ENCODE measurements at regions not wholly inside any gene's neighbourhood (a gene's known extent, or its start where the extent isn't known, plus 50 kb on each side); places are given as distances from the start of the nearest gene placed in this dataset.
"Not testable (repeated sequence)": the region's sequence is repeated elsewhere in the genome, so short reads cannot be mapped to it uniquely, and the experiment has no call there.

DNA sequence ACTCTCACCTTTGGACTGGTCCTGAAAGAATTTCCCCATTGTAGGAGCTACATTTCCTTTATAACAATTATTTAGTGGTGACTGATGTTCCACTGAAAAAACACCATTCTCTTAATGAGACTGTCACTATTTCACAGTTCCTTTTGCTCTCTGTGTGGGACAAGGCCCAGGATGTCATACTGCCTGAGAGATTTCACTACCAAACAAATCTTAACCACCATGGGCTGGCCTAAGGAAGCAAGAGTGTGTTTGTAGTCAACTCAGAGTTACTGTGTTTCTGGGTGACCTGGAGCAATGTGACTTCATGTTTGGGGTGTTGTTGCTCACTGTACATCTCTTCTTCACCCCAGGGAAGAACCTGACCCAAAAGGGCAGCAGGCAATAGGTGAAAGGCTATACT is 50.1 kb upstream of the ZNF608 start:
- intact Hi-C loops (cut with micrococcal nuclease): no loop called here

DNA sequence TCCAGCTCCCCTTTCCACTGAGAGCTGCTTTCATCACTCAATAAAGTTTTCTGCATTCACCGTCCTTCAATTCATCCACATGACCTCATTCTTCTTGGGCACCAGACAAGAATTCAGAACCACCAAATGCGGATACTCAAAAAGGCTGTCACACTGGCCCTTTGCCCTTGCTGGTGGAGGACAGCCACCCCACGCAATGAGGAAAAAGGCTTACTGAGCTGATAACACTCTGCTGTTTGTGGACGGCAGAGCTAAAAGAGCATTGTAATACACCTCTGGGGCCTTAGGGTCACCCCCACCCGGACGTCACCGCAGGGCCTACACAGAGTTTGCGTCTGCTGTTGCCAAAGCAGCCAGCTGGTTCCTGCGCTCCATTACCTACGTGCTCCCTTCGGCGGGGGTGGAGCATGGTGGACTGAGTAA is 51.2 kb upstream of the ZNF608 start:
- intact Hi-C loops (cut with micrococcal nuclease): no loop called here

DNA sequence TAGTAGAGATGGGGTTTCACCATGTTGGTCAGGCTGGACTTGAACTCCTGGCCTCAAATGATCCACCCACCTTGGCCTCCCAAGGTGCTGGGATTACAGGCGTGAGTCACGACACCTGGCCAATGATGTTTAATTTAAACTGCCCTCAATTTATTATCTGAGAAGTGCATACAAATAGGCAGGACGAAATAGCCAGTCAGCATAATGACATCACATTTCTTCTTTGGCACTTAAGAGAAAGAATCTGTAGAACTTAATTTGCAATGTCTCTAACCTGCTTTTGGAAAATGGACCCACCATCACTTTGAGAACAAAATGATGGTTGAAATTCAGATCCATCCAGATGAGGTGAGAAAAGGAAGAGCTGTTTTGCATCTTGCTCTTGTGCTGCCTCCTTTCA is 52.5 kb upstream of the ZNF608 start:
- intact Hi-C loops (cut with micrococcal nuclease): no loop called here

DNA sequence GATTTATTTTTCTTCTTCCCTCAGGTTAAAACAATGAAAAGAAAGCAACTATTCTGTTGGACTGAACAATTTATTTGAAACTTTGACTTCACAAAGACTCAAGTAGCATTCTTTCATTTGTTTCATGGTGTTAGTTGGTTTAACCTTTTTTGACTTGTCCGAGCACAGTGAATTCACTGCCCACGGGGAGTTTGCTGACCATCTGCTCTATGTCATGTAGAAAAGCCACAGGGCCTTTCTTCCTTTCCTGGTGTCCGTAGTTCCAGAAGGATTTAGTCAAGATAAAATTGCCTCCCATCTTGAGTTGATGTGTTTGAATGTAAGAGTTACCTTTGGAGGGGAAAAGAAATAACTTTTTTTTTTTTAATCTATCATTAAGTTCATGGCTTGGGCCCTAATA is 55.1 kb upstream of the ZNF608 start:
- intact Hi-C loops (cut with micrococcal nuclease): no loop called here

DNA sequence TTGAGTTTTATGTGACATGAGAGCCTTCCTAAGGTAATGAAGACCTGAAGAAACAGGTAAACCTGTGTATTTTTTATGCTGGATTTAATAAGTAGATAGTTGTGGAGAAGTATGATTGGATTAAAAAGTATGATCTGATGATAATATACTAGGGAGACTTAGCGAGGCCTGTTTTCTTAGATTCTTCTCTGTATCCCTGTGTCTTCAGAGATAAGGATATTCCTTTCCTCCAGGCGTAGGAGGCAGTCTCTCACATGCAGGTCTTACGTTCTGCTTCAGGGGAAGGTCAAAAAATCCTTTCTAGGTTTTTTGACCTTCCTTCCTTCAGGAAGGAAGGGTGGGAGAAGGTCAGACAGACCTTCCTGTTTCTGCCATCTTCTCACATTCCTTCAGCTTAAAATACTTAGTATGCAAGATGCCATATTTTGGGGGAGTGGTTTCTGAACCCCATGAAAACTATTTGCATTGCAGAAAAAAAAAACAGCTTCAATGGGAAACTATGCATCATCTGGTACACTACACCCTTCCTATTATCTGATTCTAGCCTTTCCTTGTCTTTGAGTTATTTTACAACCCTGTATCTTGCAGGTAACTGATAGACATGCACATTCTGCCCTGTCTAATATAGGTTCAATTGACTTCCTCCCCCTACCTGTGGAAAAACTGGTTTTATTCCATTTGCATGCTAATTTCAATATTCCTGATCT is 57.3 kb upstream of the ZNF608 start:
- intact Hi-C loops (cut with micrococcal nuclease): no loop called here

DNA sequence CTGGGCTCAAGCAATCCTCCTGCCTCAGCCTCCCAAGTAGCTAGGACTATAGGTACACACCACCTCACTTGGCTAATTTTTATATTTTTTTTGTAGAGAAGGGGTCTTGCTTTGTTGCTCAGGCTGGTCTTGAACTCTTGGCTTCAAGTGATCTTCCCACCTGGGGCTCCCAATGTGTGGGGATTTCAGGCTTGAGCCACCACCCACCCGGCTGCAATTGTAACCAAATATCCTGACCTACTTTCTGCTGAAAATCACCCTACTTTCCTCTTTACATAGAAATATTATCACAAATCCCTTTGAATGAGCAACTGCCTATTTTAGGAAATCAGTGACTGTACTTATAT is 59.6 kb upstream of the ZNF608 start:
- intact Hi-C loops (cut with micrococcal nuclease): no loop called here

DNA sequence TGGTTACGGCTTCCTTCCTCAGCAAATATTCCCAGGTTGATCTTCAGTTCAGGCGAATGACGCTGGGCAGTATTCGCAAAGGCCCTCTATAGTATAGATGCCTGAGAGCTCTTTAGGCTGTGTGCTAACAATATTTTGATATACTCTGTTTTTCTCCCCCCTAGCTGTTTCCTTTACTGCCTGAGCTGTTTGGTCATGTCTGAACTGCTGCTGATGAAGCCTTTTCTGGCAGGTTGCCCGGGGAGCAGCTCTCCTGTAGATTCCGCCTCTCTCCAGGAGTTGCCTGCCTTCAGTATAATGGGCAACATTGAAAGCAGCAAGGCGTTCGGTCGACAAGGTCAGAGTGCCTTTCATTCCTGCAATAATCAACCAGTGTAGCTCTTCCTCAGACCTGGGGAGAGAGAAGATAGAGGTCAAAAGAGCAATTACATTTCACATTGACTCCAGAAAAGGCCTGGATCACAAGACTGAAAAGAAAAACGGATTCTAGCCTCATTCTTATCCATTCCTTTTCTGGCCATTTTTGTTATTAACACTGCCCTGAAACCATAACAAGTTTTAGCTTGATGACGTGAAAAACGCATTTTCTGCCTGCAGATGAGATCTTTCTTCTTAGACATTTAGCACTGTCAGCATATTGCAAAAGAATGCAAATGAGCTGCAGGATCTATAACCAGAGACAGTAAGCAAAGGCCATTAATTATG is 60.1 kb upstream of the ZNF608 start:
- intact Hi-C loops (cut with micrococcal nuclease): no loop called here

DNA sequence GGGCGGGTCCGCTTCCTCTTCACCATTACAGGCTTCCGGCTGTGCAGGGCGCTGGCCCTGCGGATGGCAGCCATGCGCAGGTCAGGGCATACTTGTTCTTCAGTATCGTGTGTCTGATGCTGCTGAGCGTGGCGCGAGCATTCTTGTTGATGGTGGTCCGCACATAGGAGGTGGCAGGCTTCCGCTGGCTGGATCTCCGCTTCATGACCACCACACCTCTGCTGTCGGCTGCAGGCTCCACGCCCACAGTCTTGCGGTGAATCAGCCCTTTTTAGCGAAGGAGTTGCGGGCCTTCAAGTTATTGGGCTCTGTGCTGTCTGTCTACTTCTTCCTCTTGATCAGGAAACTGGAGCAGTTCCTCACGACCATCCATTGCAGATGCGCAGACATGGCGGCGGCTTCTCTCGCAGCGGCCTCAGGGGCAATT is 62.4 kb upstream of the ZNF608 start:
- intact Hi-C loops (cut with micrococcal nuclease): no loop called here

DNA sequence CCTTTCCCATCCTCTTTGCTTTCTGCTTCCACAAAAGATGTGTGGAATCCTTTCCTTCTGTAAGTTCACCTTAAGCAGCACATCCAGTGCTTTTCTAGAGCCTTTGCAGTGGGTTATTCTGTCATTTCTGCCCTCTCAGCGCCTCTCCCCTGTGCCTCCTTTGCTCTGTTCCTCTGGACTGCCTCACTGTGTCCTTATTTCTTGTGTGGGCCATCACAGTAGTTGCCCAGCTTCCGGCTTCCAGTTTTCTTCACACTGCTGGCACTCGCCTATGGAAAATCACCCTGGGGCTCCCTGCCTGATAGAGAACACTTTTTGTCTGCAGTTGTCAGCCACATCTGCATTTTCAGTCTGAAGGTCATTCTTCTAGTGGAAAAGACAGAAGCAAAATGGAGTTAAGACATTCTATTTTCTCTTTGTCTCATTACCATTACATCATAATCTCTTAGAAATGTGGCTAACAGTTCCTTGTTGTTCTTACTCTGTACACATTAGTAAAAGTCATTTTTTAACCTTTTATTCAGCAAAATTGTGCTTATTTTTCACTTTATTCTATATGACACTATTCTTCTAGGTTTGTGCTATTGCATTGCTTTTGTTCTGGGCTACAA is 64.1 kb upstream of the ZNF608 start:
- intact Hi-C loops (cut with micrococcal nuclease): no loop called here

DNA sequence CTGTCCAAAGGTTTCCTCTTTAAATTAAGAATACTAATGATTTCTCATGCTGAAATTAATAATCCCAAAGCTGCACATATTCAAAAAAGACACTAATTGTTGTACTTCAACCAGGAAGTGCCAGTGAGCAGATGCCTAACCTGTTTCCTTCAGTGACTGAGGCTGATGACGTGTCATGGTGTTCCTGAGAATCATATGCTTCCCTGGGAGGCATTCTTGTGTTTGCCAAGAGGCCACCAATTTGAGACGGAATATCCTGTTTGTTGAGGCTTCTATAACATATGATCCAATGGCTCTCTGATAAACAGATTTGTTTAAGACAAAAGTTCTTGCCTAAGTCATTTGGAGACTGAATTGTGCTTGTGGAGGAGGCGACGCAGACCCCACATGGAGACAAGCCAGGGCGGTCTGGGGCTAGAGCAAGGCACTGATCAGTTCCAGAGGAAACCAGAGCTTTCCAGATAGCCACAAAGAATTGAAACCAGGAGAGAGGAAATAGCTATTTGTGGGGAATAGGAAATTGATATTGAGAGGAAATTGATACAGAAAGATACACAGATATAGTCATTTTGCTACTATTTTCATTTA is 66.4 kb upstream of the ZNF608 start:
- intact Hi-C loops (cut with micrococcal nuclease): no loop called here

DNA sequence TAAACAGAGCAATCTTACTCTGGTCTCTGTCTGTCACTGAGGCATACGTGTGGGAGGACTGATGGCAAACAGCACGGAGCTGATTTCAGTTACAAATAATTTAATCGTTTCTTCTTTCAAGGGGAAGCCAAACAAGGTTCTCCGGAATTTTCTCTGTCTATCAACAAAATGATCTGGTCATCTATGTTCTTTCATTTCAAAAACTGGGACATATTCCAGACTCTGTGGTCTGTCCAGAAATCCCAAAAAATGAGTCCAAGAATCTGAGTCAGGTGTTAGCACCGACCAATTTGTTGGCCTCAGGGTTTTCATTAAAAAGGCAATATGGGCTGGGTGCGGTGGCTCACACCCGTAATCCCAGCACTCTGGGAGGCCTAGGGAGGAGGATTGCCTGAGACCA is 69.9 kb upstream of the ZNF608 start:
- intact Hi-C loops (cut with micrococcal nuclease): no loop called here

DNA sequence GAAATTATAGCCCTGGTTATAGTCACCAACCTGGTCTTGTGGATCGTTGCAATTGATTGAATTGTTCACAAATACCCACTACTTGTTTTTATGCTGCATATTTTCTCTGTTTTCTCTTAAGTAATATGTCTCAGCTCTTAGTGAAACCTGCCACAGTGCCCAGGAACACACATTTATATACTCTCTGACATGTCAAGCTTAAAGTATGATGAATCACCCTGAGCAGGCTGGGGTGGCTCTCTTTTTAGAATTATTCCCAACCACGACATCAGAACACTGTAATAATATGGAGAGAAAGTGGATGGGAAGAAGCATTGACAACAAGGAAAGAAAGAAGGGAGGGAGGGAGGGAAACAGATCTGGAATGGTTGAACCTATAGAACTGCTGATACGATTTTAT is 72.8 kb upstream of the ZNF608 start:
- intact Hi-C loops (cut with micrococcal nuclease): no loop called here

DNA sequence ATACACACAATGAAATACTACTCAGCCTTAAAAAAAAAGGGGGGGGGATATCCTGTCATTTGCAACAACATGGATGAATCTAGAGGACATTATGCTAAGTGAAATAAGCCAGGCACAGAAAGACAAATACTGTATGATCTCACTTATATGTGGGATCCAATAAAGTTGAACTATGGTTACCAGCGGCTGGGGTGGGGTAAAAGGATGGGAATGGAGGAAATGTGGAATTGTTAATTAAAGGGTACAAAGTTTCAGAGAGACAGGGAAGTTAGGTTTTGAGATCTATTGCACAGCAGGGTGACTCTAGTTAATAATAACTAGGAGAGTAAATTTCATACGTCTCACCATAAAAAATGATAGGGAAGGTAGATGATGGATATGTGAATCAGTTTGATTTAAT is 76.2 kb upstream of the ZNF608 start:
- intact Hi-C loops (cut with micrococcal nuclease): no loop called here

DNA sequence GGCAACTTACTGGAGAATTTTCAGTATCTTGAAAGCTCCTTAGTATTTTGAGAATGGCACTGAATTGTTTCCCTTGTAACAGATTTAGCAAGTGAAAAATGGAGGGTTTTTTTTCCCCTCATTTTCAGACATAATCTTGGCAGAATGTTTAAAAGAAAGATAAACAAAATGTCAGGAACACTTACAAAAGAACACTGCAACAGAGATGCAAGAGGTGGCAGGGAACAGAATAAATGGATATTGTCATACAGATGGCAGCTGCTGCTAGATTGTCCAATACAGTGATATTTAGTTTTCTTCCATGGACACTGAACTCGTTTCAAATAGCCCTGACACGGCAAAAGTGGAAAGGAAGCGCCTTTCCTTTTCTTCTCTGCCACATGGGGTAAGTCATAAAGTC is 76.9 kb upstream of the ZNF608 start:
- intact Hi-C loops (cut with micrococcal nuclease): no loop called here

DNA sequence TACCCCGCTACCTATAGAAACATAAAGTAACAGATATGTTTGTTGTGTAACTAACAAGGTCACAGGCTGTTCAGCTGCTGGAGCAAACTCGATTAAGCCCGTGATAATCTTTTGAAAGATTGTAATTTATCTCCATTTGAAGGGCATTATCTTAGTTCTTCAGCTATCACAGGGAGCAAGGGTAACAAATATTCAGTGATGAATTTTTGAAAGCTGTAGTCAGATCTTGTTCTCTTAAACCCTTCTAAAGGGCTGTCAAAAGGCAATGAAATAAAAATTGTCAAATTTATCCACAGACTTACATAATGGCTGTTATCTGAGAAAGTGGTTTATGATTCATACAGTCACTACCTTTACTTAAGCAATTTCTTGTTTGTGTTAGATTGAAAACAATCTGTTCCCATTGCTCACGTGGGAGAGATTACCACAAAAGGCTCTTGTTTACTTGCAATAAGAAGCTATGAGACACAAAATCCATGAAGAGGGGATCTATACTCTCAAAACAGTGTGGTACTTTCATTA is 78.3 kb upstream of the ZNF608 start:
- intact Hi-C loops (cut with micrococcal nuclease): no loop called here

DNA sequence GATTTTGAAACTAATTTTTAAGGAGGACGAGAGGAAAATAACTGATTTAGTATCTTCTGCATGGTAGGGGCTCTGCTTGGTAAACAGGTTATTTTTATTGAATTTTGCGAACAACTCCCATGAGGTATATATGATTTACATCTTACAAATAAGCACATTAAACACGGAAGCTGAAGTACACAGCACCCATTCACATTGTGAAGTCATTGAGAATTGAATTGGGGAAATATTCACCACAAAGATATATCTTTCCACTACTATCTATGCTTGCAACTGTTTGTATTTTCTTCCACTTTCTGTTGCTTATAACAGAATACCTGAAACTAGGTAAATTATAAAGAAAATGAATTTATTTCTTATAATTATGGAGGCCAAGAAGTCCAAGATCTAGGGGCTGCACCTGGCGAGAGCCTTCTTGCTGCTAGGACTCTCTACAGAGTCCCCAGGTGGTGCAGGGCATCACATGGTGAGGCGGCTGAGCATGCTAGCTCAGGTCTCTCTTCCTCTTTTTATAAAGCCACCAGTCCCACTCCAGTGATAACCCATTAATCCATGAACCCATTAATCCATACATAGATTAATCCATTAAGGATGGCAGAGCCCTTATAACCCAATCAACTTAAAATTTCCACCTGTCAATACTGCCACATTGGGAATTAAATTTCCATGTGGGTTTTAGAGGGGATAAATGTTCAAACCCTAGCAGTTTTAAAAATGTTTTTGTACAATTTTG is 79.0 kb upstream of the ZNF608 start:
- intact Hi-C loops (cut with micrococcal nuclease): no loop called here

DNA sequence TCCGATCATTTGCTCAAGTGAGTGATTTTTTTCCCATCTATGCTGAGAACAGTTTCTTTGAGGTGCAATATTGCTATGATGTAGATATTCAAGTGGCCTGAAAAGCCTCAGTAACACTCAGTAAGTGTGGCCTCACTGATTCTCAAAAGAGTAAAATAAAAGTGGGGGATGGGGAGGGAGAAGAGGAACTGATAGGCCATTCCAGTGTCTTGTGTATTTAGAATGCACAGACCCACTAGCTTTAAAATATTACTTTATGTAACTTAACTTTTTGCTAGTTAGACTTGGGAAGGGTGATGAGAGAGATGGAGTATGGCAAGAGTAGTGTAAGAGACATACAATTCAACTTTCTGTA is 79.5 kb upstream of the ZNF608 start:
- intact Hi-C loops (cut with micrococcal nuclease): no loop called here

DNA sequence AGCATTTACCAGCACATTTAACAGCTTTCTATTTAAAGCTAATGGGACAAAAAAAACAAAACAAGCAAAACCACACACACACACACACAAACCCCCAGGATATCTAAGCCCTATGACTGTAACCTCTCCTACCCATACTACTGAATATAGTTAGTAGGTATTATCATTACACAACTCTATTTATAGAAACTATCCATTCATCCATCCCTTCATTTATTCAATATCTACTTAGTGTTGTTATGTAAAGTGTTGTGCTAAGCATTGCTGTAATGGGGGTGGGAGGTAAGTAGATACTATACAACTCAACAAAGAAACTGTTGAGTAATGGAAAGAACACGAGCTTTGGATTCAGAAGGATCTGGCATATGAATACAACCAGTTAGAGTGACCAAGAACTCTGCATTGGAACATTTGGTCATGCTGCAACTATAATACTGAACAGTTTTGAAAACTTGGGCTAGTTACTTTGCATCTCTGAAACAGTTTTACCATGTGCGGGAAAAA is 82.3 kb upstream of the ZNF608 start:
- intact Hi-C loops (cut with micrococcal nuclease): no loop called here

DNA sequence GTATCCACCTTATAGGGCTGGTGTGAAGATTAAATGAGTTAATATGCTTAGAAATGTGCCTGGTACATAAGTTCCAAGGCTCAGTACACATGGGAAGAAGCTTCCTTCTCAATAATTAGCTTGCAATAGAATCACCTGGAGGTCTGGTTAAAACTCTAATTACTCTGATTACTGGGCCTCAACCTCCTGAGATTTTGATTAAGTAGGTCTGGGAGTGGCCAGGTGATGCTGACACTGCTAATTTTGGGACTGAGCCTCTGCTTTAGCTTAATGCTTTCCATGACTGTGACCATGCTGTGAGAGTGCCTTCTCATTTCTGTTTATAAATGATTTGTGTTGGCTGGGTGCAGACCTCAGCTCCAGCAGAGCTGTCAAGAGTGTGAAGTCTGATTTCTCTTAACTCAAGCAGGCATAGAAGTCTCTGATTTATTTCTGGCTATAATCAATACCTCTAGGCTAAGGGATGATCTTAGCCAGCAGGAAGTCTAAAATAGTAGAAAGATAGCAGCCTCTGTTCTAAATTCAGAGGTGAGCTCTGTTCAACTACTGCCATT is 85.3 kb upstream of the ZNF608 start:
- intact Hi-C loops (cut with micrococcal nuclease): no loop called here

DNA sequence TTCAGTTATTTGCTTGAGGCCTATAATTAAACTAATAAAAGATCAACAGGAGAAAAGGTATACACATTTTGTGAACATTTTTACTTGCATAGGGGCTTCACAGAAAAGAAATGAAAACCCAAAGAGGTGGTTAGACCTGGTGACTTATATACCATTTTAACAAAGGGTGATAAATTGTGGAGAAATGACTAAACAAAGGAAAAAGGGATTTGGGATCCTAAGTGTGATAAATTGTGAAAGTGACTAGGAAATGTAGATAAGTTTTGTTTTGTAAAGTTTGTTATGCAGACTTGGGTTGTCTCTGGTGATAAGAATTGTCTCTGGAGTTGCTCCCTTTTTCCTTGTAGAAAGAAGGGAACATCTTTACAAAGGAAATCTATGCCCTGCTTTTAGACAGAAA is 86.1 kb upstream of the ZNF608 start:
- intact Hi-C loops (cut with micrococcal nuclease): no loop called here

DNA sequence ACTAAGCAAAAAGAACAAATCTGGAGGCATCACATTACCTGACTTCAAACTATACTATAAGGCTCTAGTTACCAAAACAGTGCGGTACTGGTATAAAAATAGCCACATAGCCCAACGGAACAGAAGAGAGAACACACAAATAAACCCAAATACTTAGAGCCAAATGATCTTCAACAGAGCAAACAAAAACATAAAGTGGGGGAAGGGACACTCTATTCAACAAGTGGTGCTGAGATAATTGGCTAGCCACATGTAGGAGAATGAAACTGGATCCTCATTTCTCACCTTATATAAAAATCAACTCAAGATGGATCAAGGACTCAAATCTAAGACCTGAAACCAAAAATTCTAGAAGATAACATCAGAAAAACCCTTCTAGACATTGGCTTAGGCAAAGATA is 89.9 kb upstream of the ZNF608 start:
- intact Hi-C loops (cut with micrococcal nuclease): not testable (repeated sequence)
